IMR-90 (cell line): ENCODE measurements at regions not wholly inside any gene's neighbourhood (a gene's known extent, or its start where the extent isn't known, plus 50 kb on each side); places are given as distances from the start of the nearest gene placed in this dataset.

ENCODE experiments used
- ATAC-seq: fragments of 200-7000 bp; cut with Tn5 transposase; 2 replicates; pipeline ENCODE4 v1.9.1; 2020; ENCODE audit warnings: low read depth, mild to moderate bottlenecking, moderate library complexity
- BruUV-seq: library from RNA; stranded (reverse); fragments of 400-500 nt; replicated peaks from 2 replicates; lab custom pipeline; 2021; lab: Mats Ljungman, UMichigan
- CTCF ChIA-PET: fragments of 300-600 bp; formaldehyde crosslinking; extraction: SDS; loops from one replicate; lab custom pipeline; 2021; ENCODE audit warnings: antibody characterized with exemption; lab: Yijun Ruan, JAX
- POLR2A ChIA-PET: fragments of 300-600 bp; sonication (Branson Sonifier 250); formaldehyde crosslinking; loops from one replicate; lab custom pipeline; 2022; ENCODE audit warnings: antibody characterized with exemption; ENCODE audit not compliant: unreplicated experiment; lab: Charles Lee
- DNase-seq: peaks from one replicate; pipeline ENCODE4 v3.0.0; 2013
- H2AFZ ChIP-seq: replicated peaks from 2 replicates; pipeline ENCODE3; 2013; ENCODE audit warnings: low read length, mild to moderate bottlenecking; ENCODE audit not compliant: poor library complexity
- H2AK5ac ChIP-seq: 2 replicates; pipeline ENCODE4 v1.6.1; 2013; ENCODE audit warnings: low read depth, low read length, inconsistent platforms
- H2AK9ac ChIP-seq: replicated peaks from 2 replicates; pipeline ENCODE3; 2013; ENCODE audit warnings: mild to moderate bottlenecking, low read depth, low read length, moderate library complexity; ENCODE audit not compliant: poor library complexity
- H2BK120ac ChIP-seq: 2 replicates; pipeline ENCODE4 v1.6.1; 2013; ENCODE audit warnings: low read depth, low read length, inconsistent platforms
- H2BK15ac ChIP-seq: 3 replicates; pipeline ENCODE4 v1.6.1; 2013; ENCODE audit warnings: low read depth, low read length, inconsistent platforms
- H2BK20ac ChIP-seq: 2 replicates; pipeline ENCODE4 v1.6.1; 2013; ENCODE audit warnings: low read depth, mild to moderate bottlenecking, inconsistent platforms, low read length, moderate library complexity
- H2BK5ac ChIP-seq: 2 replicates; pipeline ENCODE4 v1.6.1; 2013; ENCODE audit warnings: mild to moderate bottlenecking, low read depth, low read length, inconsistent platforms; ENCODE audit not compliant: poor library complexity, severe bottlenecking
- H3K14ac ChIP-seq: replicated peaks from 2 replicates; pipeline ENCODE4 v1.6.1; 2013; ENCODE audit warnings: low read depth, low read length, inconsistent platforms
- H3K18ac ChIP-seq: 2 replicates; pipeline ENCODE4 v1.6.1; 2013; ENCODE audit warnings: low read depth, low read length, control low read depth
- H3K23ac ChIP-seq: 2 replicates; pipeline ENCODE4 v1.6.1; 2013; ENCODE audit warnings: low read depth, low read length, inconsistent platforms
- H3K27ac ChIP-seq: 2 replicates; pipeline ENCODE4 v1.5.1; 2013; ENCODE audit warnings: mild to moderate bottlenecking, control low read depth, low read length; ENCODE audit not compliant: insufficient read depth
- H3K27me3 ChIP-seq: 2 replicates; pipeline ENCODE4 v1.6.1; 2013; ENCODE audit warnings: low read length; ENCODE audit not compliant: control insufficient read depth, insufficient read depth
- H3K36me3 ChIP-seq: 2 replicates; pipeline ENCODE4 v1.6.1; 2013; ENCODE audit warnings: low read length, mixed read lengths; ENCODE audit not compliant: control insufficient read depth, insufficient read depth
- H3K4ac ChIP-seq: 2 replicates; pipeline ENCODE4 v1.6.1; 2013; ENCODE audit warnings: low read depth, low read length, inconsistent platforms
- H3K4me1 ChIP-seq: 2 replicates; pipeline ENCODE4 v1.6.1; 2013; ENCODE audit warnings: low read length, mixed read lengths; ENCODE audit not compliant: control insufficient read depth, insufficient read depth
- H3K4me2 ChIP-seq: 2 replicates; pipeline ENCODE4 v1.6.1; 2013; ENCODE audit warnings: low read depth, mild to moderate bottlenecking, control low read depth, low read length, moderate library complexity
- H3K4me3 ChIP-seq: 2 replicates; pipeline ENCODE4 v1.5.1; 2013; ENCODE audit warnings: low read depth, mild to moderate bottlenecking, control low read depth, low read length, moderate library complexity; ENCODE audit not compliant: insufficient read depth
- H3K56ac ChIP-seq: 2 replicates; pipeline ENCODE4 v1.6.1; 2013; ENCODE audit warnings: low read length, inconsistent platforms; ENCODE audit not compliant: insufficient read depth; ENCODE audit errors: extremely low read depth
- H3K79me1 ChIP-seq, 2 experiments: 2 replicates each; pipeline ENCODE4 v1.6.1; 2013; ENCODE audit warnings: low read length in 2 of 2, inconsistent platforms in 1 of 2, low read depth in 1 of 2
- H3K9ac ChIP-seq: 2 replicates; pipeline ENCODE4 v1.6.1; 2013; ENCODE audit warnings: low read depth, low read length, control low read depth
- H3K9me1 ChIP-seq: 2 replicates; pipeline ENCODE4 v1.6.1; 2013; ENCODE audit warnings: low read length, inconsistent platforms; ENCODE audit not compliant: insufficient read depth
- H3K9me3 ChIP-seq: 2 replicates; pipeline ENCODE4 v1.6.1; 2013; ENCODE audit warnings: low read length; ENCODE audit not compliant: control insufficient read depth, insufficient read depth
- H4K20me1 ChIP-seq: 2 replicates; pipeline ENCODE4 v1.6.1; 2013; ENCODE audit warnings: low read length, inconsistent platforms; ENCODE audit not compliant: insufficient read depth
- H4K5ac ChIP-seq: 2 replicates; pipeline ENCODE4 v1.6.1; 2013; ENCODE audit warnings: mild to moderate bottlenecking, low read depth, low read length, control low read depth
- H4K8ac ChIP-seq, 2 experiments: 2 replicates each; pipeline ENCODE4 v1.6.1; 2013; ENCODE audit warnings: low read depth in 2 of 2, low read length in 2 of 2, control low read depth in 1 of 2, inconsistent platforms in 1 of 2
- H4K91ac ChIP-seq: 2 replicates; pipeline ENCODE4 v1.6.1; 2013; ENCODE audit warnings: low read depth, low read length, inconsistent platforms; ENCODE audit not compliant: insufficient read depth
- BHLHE40 ChIP-seq: fragments of 150-350 bp; IDR thresholded peaks from 2 replicates; pipeline ENCODE4 v1.6.1; 2016; ENCODE audit warnings: mild to moderate bottlenecking, low read depth, low read length
- CEBPB ChIP-seq: IDR thresholded peaks from 2 replicates; pipeline ENCODE4 v1.6.1; 2012; ENCODE audit warnings: low read depth, low read length, improper control_type of control experiment
- CHD1 ChIP-seq: IDR thresholded peaks from 2 replicates; pipeline ENCODE4 v1.6.1; 2012; ENCODE audit warnings: low read depth, low read length, improper control_type of control experiment
- CTCF ChIP-seq: conservative IDR thresholded peaks from 2 replicates; pipeline ENCODE4 v1.5.1; 2012; ENCODE audit warnings: mild to moderate bottlenecking, low read depth, low read length, improper control_type of control experiment
- ELK1 ChIP-seq: fragments of 150-350 bp; IDR thresholded peaks from 2 replicates; pipeline ENCODE4 v1.6.1; 2016; ENCODE audit warnings: low read depth, mild to moderate bottlenecking, low read length, moderate library complexity, borderline replicate concordance
- FOS ChIP-seq: fragments of 150-350 bp; IDR thresholded peaks from 2 replicates; pipeline ENCODE4 v1.6.1; 2016; ENCODE audit warnings: low read depth, low read length
- MAFK ChIP-seq: IDR thresholded peaks from 2 replicates; pipeline ENCODE4 v1.6.1; 2012; ENCODE audit warnings: low read depth, low read length, improper control_type of control experiment
- MAZ ChIP-seq: IDR thresholded peaks from 2 replicates; pipeline ENCODE4 v1.6.1; 2012; ENCODE audit warnings: low read depth, mild to moderate bottlenecking, low read length, improper control_type of control experiment, moderate library complexity, borderline replicate concordance
- MXI1 ChIP-seq: IDR thresholded peaks from 2 replicates; pipeline ENCODE4 v1.6.1; 2012; ENCODE audit warnings: low read depth, mild to moderate bottlenecking, low read length, moderate library complexity, borderline replicate concordance
- NFE2L2 ChIP-seq: fragments of 150-350 bp; IDR thresholded peaks from 2 replicates; pipeline ENCODE4 v1.6.1; 2016; ENCODE audit warnings: low read depth, mild to moderate bottlenecking, low read length
- POLR2A ChIP-seq: IDR thresholded peaks from 2 replicates; pipeline ENCODE4 v1.6.1; 2012; ENCODE audit warnings: mild to moderate bottlenecking, low read depth, low read length
- RAD21 ChIP-seq: IDR thresholded peaks from 2 replicates; pipeline ENCODE4 v1.6.1; 2012; ENCODE audit warnings: low read length, improper control_type of control experiment
- RCOR1 ChIP-seq: IDR thresholded peaks from 2 replicates; pipeline ENCODE4 v1.6.1; 2012; ENCODE audit warnings: mild to moderate bottlenecking, low read length, improper control_type of control experiment; ENCODE audit not compliant: insufficient replicate concordance
- RFX5 ChIP-seq: IDR thresholded peaks from 2 replicates; pipeline ENCODE4 v1.8.0; 2012; ENCODE audit warnings: low read depth, mild to moderate bottlenecking, low read length, moderate library complexity
- SMC3 ChIP-seq: fragments of 150-350 bp; IDR thresholded peaks from 2 replicates; pipeline ENCODE4 v1.6.1; 2016; ENCODE audit warnings: low read depth, mild to moderate bottlenecking, antibody characterized with exemption, low read length, moderate library complexity
- USF2 ChIP-seq: fragments of 150-350 bp; IDR thresholded peaks from 2 replicates; pipeline ENCODE4 v1.6.1; 2017; ENCODE audit warnings: mild to moderate bottlenecking, antibody characterized with exemption, low read length, low read depth
- WGBS, 2 experiments: methylation state at CpG; one replicate each; pipeline versions ENCODE4 v1.1.5 to v1.1.7; 2013; ENCODE audit warnings: missing lambda C conversion rate in 2 of 2; ENCODE audit not compliant: insufficient read length in 1 of 2; ENCODE audit errors: extremely low coverage in 2 of 2; 5-methylcytosine and 5-hydroxymethylcytosine counted together
- dilution Hi-C: fragments of 300-500 bp; cut with HindIII; formaldehyde crosslinking; loops from one replicate; pipeline ENCODE4 v1.14.3; 2018; ENCODE audit warnings: low sequenced_read_pairs; ENCODE audit not compliant: unreplicated experiment
- in situ Hi-C: fragments of 300-500 bp; cut with MboI; formaldehyde crosslinking; loops from 3 replicates; pipeline ENCODE4 v1.14.3; 2019; ENCODE audit warnings: low sequenced_read_pairs, inconsistent platforms, mixed read lengths
- intact Hi-C: fragments of 100-400 bp; cut with micrococcal nuclease; formaldehyde crosslinking; loops from 2 replicates; pipeline ENCODE4 v1.10.0; 2022

- no peak overlapping the region for H3K18ac ChIP-seq
- H3K27ac ChIP-seq: no peak overlapping the region
- no peak overlapping the region for H2AK5ac ChIP-seq
- H3K9ac ChIP-seq: no peak overlapping the region
- no peak overlapping the region for H3K4me2 ChIP-seq
- H4K20me1 ChIP-seq: no peaks in the 10 kb centered on the region
- H3K4me3 ChIP-seq: no peak overlapping the region
- BruUV-seq: no TSS peak
- intact Hi-C loops (no loop called here), in situ Hi-C loops (no loop called here), dilution Hi-C loops (no loop called here)
- no peak overlapping the region for H3K4ac ChIP-seq
- H2AFZ ChIP-seq: no peak overlapping the region
- TF ChIP-seq RAD21: no peak
- no peak for TF ChIP-seq USF2
- no peak for TF ChIP-seq RCOR1
- no peak for TF ChIP-seq MXI1
- no peak for TF ChIP-seq RFX5
- TF ChIP-seq CTCF: no peak
- no peak for TF ChIP-seq CEBPB
- TF ChIP-seq MAFK: no peak
- TF ChIP-seq BHLHE40: no peak
- TF ChIP-seq FOS: no peak
- no peak for TF ChIP-seq SMC3
- TF ChIP-seq POLR2A: no peak
- no peak for TF ChIP-seq MAZ
- no peak for TF ChIP-seq CHD1
- no peak for TF ChIP-seq NFE2L2
- no peak for TF ChIP-seq ELK1
- no peak overlapping the region for H2BK120ac ChIP-seq
- no peak overlapping the region for H4K5ac ChIP-seq
- no peak overlapping the region for H2AK9ac ChIP-seq
- H2BK5ac ChIP-seq: no peak overlapping the region
- no peak overlapping the region for H4K91ac ChIP-seq
- no peaks in the 10 kb centered on the region for H3K9me1 ChIP-seq
- H3K4me1 ChIP-seq: no peaks in the 10 kb centered on the region
- ATAC-seq (no peak), DNase-seq (no peak)
- no peak overlapping the region for H2BK15ac ChIP-seq
- no peak overlapping the region for H3K56ac ChIP-seq
- H3K14ac ChIP-seq: no peak overlapping the region
- no peak overlapping the region for H3K23ac ChIP-seq
- H3K36me3 ChIP-seq: no peaks in the 10 kb centered on the region
- no peaks in the 10 kb centered on the region for H3K27me3 ChIP-seq
- ChIA-PET CTCF (no interaction called here), POLR2A (no interaction called here)
- no peak overlapping the region for H2BK20ac ChIP-seq
- no peaks in the 10 kb centered on the region for H3K9me3 ChIP-seq
- whole genome bisulfite sequencing, 2 experiments: 80% methylated on average over 1 of the region's 6 CpGs; no CpG with 5 or more reads in 1 of the 2 experiments
- no peak overlapping the region for H4K8ac ChIP-seq
- no peaks in the 10 kb centered on the region for H3K79me1 ChIP-seq
These were observed 410.2 kb downstream of the MATN1 start for GRCh38 chr1:30313176-30313575.
